Mesenteric fat pad (tissue), 1 donor: ENCODE measurements at regions not wholly inside any gene's neighbourhood (a gene's known extent, or its start where the extent isn't known, plus 50 kb on each side); places are given as distances from the start of the nearest gene placed in this dataset.
"Not testable (repeated sequence)": the region's sequence is repeated elsewhere in the genome, so short reads cannot be mapped to it uniquely, and the experiment has no call there.

ENCODE experiments used
- DNase-seq: peaks from one replicate; pipeline ENCODE4 v3.0.0-alpha.2; 2020; ENCODE audit warnings: low spot score
- donor health status: DM: yes; HTN: yes; CAD: no.

DNA sequence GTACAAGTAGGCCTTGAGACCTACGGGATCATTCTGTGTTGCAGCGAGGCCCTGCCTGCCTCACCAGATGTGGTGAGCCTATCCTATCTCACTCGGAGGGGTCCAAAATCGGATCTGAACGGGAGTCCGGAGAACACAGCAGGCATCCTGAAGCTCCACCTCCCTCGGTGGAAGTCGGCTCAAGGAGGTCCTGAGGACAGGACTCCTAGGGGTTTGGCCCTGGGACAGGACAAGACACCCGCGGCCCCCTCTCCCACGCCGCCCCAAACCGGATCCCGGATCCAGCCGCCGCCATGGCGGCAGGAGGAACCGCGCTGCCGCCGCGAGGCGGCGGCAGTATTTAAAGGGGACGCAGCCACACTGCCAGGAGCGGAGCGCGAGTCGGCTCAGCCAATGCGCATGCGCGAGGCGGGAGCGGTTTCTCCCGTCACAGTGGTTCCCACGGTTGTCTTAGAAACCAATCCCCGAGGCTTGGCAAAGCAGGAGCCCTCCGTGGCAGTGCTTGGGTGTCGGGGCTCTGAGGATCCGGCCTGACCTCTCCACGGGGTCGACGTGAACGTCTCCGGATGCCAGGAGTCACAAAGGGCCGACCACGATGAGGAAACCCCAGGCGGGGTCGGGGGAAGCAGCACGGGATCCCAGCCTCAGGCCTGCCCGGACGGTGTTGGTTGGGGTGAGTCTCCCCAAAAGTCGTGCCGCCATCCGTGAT lies 454.6 kb upstream of the ZNG1F start:
- not testable (repeated sequence) for DNase-seq

DNA sequence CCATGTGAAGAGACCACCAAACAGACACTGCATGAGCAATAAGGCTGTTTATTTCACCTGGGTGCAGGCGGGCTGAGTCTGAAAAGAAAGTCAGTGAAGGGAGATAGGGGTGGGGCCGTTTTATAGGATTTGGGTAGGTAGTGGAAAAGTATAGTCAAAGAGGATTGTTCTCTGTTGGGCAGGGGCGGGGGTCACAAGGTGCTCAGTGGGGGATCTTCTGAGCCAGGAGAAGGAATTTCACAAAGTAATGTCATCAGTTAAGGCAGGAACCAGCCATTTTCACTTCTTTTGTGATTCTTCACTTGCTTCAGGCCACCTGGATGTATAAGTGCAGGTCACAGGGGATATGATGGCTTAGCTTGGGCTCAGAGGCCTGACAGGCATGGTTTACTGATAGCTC lies 444.6 kb upstream of the ZNG1F start:
- DNase-seq, result not testable (repeated sequence)

DNA sequence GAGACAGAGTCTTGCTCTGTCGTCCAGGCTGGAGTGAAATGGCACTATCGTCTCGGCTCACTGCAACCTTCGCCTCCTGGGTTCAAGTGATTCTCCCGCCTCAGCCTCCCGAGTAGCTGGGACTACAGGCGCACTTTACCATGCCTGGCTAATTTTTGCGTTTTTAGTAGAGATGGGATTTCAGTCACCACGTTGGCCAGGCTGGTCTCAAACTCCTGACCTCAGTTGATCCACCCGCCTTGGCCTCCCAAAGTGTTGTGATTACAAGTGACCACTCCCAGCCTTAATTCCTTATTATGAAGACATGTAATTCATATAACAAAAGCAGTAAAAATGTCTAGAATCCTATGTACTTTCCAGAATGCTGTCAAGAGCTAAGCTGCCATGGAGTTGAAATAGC lies 434.5 kb upstream of the ZNG1F start:
- DNase-seq, result not testable (repeated sequence)

DNA sequence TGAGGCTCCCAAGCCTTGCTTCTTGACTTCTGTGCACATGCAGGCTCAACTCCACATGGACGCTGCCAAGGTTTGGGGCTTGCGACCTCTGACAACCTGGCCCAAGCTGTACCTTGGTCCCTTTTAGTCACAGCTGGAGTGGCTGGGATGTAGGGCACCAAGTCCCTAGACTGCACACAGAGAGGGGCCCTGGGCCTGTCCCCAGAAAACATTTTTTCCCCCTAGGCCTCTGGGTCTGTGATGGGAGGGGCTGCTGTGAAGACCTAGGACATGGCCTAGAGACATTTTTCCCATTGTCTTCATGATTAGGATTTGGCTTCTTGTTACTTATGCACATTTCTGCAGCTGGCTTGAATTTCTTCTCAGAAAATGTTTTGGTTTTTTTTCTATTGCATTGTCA lies 430.1 kb upstream of the ZNG1F start:
- not testable (repeated sequence) for DNase-seq

DNA sequence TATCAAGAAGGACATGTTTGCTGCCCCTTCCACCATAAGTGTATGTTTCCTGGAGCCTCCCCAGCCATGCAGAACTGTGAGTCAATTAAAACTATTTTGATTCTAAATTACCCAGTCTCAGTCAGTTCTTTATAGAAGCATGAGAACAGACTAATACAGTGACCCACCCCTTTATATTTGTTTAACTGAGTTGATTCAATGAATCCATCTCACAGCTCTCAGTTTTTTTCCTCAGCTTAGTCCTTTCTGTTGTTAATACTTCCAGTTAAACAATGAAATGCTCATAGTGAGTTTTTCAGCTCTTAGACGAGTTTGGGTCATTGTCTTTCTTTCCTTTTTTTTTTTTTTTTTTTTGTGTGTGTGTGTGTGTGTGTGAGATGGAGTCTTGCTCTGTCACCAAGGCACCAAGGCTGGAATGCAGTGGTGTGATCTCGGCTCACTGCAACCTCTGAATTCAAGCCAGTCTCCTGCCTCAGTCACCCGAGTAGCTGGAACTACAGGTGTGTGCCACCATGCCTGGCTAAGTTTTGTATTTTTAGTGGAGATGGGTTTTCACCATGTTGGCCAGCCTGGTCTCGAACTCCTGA lies 417.9 kb upstream of the ZNG1F start:
- DNase-seq, result not testable (repeated sequence)

DNA sequence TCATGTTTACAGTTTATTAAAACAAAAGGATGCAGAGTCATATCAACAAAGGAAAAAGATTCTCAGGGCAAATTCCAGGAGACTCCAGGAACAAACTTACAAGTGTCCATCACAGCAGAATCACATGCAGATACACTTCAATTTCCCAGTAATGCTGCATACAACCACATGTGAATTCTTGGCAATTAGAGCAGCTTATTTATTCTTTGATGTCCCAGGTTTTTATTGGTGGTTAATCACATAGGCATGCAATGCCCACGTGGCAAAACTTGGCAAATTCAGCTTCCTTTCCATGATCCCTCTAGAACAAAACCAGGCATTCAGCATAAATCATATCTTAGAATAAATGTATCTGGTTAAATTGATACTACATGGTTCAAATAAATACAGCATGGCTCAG lies 376.5 kb upstream of the ZNG1F start:
- DNase-seq, result not testable (repeated sequence)
